Suprapubic skin (tissue), 4 donors: ENCODE measurements at regions not wholly inside any gene's neighbourhood (a gene's known extent, or its start where the extent isn't known, plus 50 kb on each side); places are given as distances from the start of the nearest gene placed in this dataset.

Experiments
- DNase-seq, 2 donors: peaks; one replicate each; pipeline ENCODE4 v3.0.0-alpha.2; 2019; ENCODE audit warnings: low spot score in 2 of 2
- H3K27ac ChIP-seq: fragments of 200-600 bp; sonication (generic); one replicate; pipeline ENCODE4 v1.5.1; 2019
- H3K27me3 ChIP-seq: fragments of 200-600 bp; sonication (generic); one replicate; pipeline ENCODE4 v1.5.1; 2019
- H3K36me3 ChIP-seq: fragments of 200-600 bp; sonication (generic); one replicate; pipeline ENCODE4 v1.5.1; 2019
- H3K4me1 ChIP-seq: fragments of 200-600 bp; sonication (generic); one replicate; pipeline ENCODE4 v1.5.1; 2019
- H3K4me3 ChIP-seq: fragments of 200-600 bp; sonication (generic); one replicate; pipeline ENCODE4 v1.5.1; 2019; ENCODE audit warnings: mild to moderate bottlenecking
- H3K9me3 ChIP-seq: fragments of 200-600 bp; sonication (generic); one replicate; pipeline ENCODE4 v1.5.1; 2019
- CTCF ChIP-seq, 2 donors: fragments of 200-600 bp in 1 of 2; fragments of 450-650 bp in 1 of 2; sonication (generic) in 1 of 2; IDR thresholded peaks; one replicate each; pipeline ENCODE4 v1.5.1; 2016 to 2019; ENCODE audit warnings: antibody characterized with exemption in 2 of 2, mild to moderate bottlenecking in 1 of 2, moderate library complexity in 1 of 2
- EP300 ChIP-seq: sonication (generic); formaldehyde crosslinking; IDR thresholded peaks from one replicate; pipeline ENCODE4 v1.6.1; 2017; ENCODE audit warnings: antibody characterized with exemption
- POLR2A ChIP-seq, 2 donors: fragments of 450-650 bp; IDR thresholded peaks; one replicate each; pipeline ENCODE4 v1.6.1; 2017; ENCODE audit warnings: antibody characterized with exemption in 2 of 2, mild to moderate bottlenecking in 2 of 2, moderate library complexity in 2 of 2
- POLR2AphosphoS5 ChIP-seq, 3 donors: sonication (generic); formaldehyde crosslinking; IDR thresholded peaks; one replicate each; pipeline ENCODE4 v1.6.1; 2017; ENCODE audit warnings: antibody characterized with exemption in 3 of 3
- WGBS: methylation state at CpG from one replicate; pipeline ENCODE4 v1.1.5; 2018; 5-methylcytosine and 5-hydroxymethylcytosine counted together

- TF ChIP-seq EP300 (no peak), POLR2AphosphoS5 (IDR thresholded peaks at IDR 0.05) (no peak), CTCF (IDR thresholded peaks at IDR 0.05) (no peak), POLR2A (IDR thresholded peaks at IDR 0.05) (no peak)
- H3K9me3 ChIP-seq = no peaks in the 10 kb centered on the region
- H3K27ac ChIP-seq = no peak overlapping the region
- H3K4me1 ChIP-seq = peaks cover 11% of the 10 kb centered on the region
- DNase-seq = no peak
- peaks cover 4% of the 10 kb centered on the region for H3K27me3 ChIP-seq
- no peak overlapping the region for H3K4me3 ChIP-seq
- no peaks in the 10 kb centered on the region for H3K36me3 ChIP-seq
- 57% methylated on average over 3 of the region's 3 CpGs for WGBS
Observed at GRCh38 chr2:172297531-172297930, 129.9 kb upstream of the ITGA6 start.

- peaks cover 11% of the 10 kb centered on the region for H3K4me1 ChIP-seq
- 60% methylated on average over 4 of the region's 4 CpGs for whole genome bisulfite sequencing
- TF ChIP-seq EP300 (no peak), POLR2A (IDR thresholded peaks at IDR 0.05) (no peak)
Observed at GRCh38 chr2:172297950-172298349, 129.4 kb upstream of the ITGA6 start.

GRCh38 chr2:172299741-172300140 lies 127.6 kb upstream of the ITGA6 start:
- Histone ChIP-seq H3K27ac (no peak overlapping the region), H3K27me3 (peaks cover 4% of the 10 kb centered on the region), H3K9me3 (no peaks in the 10 kb centered on the region), H3K4me3 (no peak overlapping the region), H3K36me3 (no peaks in the 10 kb centered on the region), H3K4me1 (peaks cover 8% of the 10 kb centered on the region)
- WGBS = 20% methylated on average over 5 of the region's 5 CpGs
- no peak for DNase-seq
- TF ChIP-seq EP300 (no peak), POLR2A (IDR thresholded peaks at IDR 0.05) (no peak), CTCF (IDR thresholded peaks at IDR 0.05) (no peak), POLR2AphosphoS5 (IDR thresholded peaks at IDR 0.05) (no peak)

More at GRCh38 chr2:172297950-172298349, 129.4 kb upstream of the ITGA6 start:
- Histone ChIP-seq H3K4me3 (no peak overlapping the region), H3K9me3 (no peaks in the 10 kb centered on the region), H3K27ac (no peak overlapping the region), H3K36me3 (no peaks in the 10 kb centered on the region), H3K27me3 (peaks cover 4% of the 10 kb centered on the region)
- DNase-seq = no peak

DNA sequence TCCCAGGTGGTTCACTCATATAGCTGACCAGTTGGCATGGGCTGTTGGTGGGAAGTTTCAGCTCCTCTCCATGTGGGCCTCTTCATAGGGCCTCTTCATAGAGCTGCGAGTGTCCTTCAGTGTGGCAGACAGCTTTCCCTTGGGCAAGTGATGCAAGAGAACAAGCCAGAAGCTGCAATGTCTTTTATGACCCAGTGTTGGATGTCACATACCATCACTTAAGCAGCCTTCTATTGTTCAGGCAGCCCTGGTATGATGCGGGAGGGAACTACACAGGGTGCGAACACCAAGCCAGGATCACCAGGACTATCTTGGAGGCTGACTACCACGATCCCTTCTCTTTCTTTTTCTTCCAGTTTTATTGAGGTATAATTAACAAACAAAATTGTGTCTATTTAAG lies 126.5 kb upstream of the ITGA6 start:
- Histone ChIP-seq H3K4me1 (peaks cover 8% of the 10 kb centered on the region), H3K36me3 (no peaks in the 10 kb centered on the region), H3K4me3 (no peak overlapping the region), H3K9me3 (no peaks in the 10 kb centered on the region), H3K27me3 (peaks cover 4% of the 10 kb centered on the region), H3K27ac (no peak overlapping the region)
- TF ChIP-seq POLR2A (IDR thresholded peaks at IDR 0.05) (no peak), POLR2AphosphoS5 (IDR thresholded peaks at IDR 0.05) (no peak), CTCF (IDR thresholded peaks at IDR 0.05) (no peak), EP300 (no peak)
- no peak for DNase-seq
- 96% methylated on average over 3 of the region's 4 CpGs for WGBS

- Histone ChIP-seq H3K9me3 (no peaks in the 10 kb centered on the region), H3K27ac (no peak overlapping the region), H3K36me3 (no peaks in the 10 kb centered on the region), H3K4me1 (no peaks in the 10 kb centered on the region), H3K27me3 (no peaks in the 10 kb centered on the region), H3K4me3 (no peak overlapping the region)
- no peak for TF ChIP-seq POLR2AphosphoS5 (IDR thresholded peaks at IDR 0.05)
- no peak for TF ChIP-seq EP300
- TF ChIP-seq CTCF (IDR thresholded peaks at IDR 0.05) = no peak
- TF ChIP-seq POLR2A (IDR thresholded peaks at IDR 0.05) = no peak
- DNase-seq = no peak
- 63% methylated on average over 2 of the region's 3 CpGs for WGBS
Observed at GRCh38 chr2:172305066-172305465, 122.3 kb upstream of the ITGA6 start.

DNA sequence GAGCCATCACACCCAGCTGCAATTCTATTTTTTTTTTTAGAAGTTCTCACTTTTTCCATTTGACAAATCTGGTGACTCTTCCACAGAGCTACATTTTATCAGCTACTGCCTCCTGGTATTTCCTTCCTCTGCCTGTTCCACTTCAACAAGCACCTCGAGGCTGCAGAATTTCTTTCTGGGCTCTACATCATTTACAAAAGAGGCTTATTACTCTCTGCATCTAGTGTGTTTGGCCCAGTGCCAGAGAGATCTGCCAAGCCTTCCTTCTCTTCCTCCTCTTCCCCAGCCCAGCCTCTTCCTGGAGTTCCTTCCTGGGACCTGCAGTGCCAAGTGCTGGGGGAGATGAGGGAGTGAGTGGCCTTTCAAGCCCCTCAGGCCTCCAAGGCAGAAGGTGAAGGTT lies 119.6 kb upstream of the ITGA6 start:
- WGBS = 10% methylated on average over 1 of the region's 1 CpG
- no peak for DNase-seq
- no peak for TF ChIP-seq POLR2A (IDR thresholded peaks at IDR 0.05)
- no peak for TF ChIP-seq EP300
- H3K27ac ChIP-seq = no peak overlapping the region
- no peak overlapping the region for H3K4me3 ChIP-seq
- no peaks in the 10 kb centered on the region for H3K36me3 ChIP-seq
- H3K4me1 ChIP-seq = peaks cover 3% of the 10 kb centered on the region
- H3K27me3 ChIP-seq = no peaks in the 10 kb centered on the region
- no peaks in the 10 kb centered on the region for H3K9me3 ChIP-seq
